COLO668 (cell line): ENCODE measurements at regions not wholly inside any gene's neighbourhood (a gene's known extent, or its start where the extent isn't known, plus 50 kb on each side); places are given as distances from the start of the nearest gene placed in this dataset.

Experiments
- DNase-seq: peaks from one replicate; lab custom pipeline; 2025; ENCODE audit not compliant: unreplicated experiment; lab: John Stamatoyannopoulos, UW

- peak; percentile 81 for DNase-seq
These were observed 290.1 kb downstream of the FOXO1 start for GRCh38 chr13:40376296-40376849.

- DNase-seq: no peak
These were observed 289.4 kb downstream of the FOXO1 start for GRCh38 chr13:40376867-40377535.

GRCh38 chr13:40377783-40378182, 288.7 kb downstream of the FOXO1 start:
- no peak for DNase-seq

- no peak for DNase-seq
These were observed 287.2 kb downstream of the FOXO1 start for GRCh38 chr13:40379196-40379595.

GRCh38 chr13:40379794-40380578, 286.5 kb downstream of the FOXO1 start:
- no peak for DNase-seq

- DNase-seq: no peak
These were observed 284.3 kb downstream of the FOXO1 start for GRCh38 chr13:40381935-40382764.

- no peak for DNase-seq
These were observed 283.3 kb downstream of the FOXO1 start for GRCh38 chr13:40383132-40383531.

- DNase-seq: no peak
These were observed 282.6 kb downstream of the FOXO1 start for GRCh38 chr13:40383885-40384284.

GRCh38 chr13:40384976-40385857, 281.2 kb downstream of the FOXO1 start:
- DNase-seq: no peak

GRCh38 chr13:40385858-40386180, 280.6 kb downstream of the FOXO1 start:
- DNase-seq: no peak

GRCh38 chr13:40386586-40386985, 279.9 kb downstream of the FOXO1 start:
- DNase-seq: no peak

GRCh38 chr13:40387775-40388174, 278.7 kb downstream of the FOXO1 start:
- DNase-seq: no peak

GRCh38 chr13:40388617-40389016, 277.8 kb downstream of the FOXO1 start:
- DNase-seq: no peak

GRCh38 chr13:40389081-40389641, 277.3 kb downstream of the FOXO1 start:
- DNase-seq: no peak

GRCh38 chr13:40390401-40390916, 276.0 kb downstream of the FOXO1 start:
- DNase-seq: no peak

- DNase-seq: no peak
These were observed 274.7 kb downstream of the FOXO1 start for GRCh38 chr13:40391788-40392187.

GRCh38 chr13:40394304-40394985, 272.0 kb downstream of the FOXO1 start:
- DNase-seq: no peak

- DNase-seq: no peak
These were observed 268.4 kb downstream of the FOXO1 start for GRCh38 chr13:40398065-40398464.

- DNase-seq: no peak
These were observed 266.7 kb downstream of the FOXO1 start for GRCh38 chr13:40399756-40400155.
